ENCODE measurements at regions not wholly inside any gene's neighbourhood (a gene's known extent, or its start where the extent isn't known, plus 50 kb on each side); places are given as distances from the start of the nearest gene placed in this dataset.

DNA sequence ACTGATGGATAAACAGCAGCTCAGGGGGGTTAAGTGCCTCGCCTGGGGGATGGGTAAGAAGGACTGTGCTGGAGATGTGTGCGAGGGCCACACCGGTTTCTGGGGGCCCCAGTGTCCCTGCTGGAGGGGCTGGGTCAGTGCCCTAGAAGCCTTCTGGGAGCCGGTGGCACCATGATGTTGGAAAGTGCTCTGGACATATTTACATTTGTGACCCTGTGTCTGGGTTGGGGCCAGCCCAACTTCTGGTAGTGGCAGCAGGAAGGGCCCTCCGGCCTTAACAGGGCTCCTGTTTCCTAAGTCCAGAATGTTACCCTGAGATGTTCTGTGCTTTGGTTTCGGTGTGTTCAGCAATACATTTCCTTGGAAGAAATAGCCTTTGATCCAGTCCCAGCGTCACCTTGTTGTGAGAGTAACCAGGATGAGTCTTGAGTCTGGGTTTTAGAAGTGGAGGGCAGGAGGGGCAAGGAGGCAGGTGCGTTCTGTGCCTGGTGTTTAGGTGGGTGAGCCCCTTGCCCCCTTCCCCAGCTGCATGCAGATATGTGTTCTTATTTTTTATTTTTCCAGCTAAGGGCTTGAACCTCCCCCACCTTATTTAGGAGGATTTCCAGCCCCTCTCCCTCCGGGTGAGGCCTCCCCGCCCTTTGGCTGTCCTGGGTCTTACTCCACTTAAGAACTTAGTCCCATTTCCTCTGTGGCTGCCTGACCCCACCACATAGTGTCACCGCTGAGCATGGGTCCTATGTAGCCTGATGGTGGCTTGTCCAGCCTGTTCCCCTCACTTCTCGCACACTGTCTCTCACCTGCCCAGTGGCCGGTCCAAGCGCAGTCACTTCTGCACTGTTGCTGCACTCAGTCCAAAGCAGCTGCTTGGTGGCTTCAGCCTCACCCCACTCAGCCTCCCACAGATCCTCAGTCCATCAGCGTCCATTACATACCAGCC, 132.7 kb upstream of the HS6ST1 start:
- Histone ChIP-seq H3K79me2 (ENCODE audit: insufficient read depth, low read length) (no peaks in the 10 kb centered on the region), H3F3A (ENCODE audit: insufficient read depth) (no peaks in the 10 kb centered on the region), H3K27me3 (ENCODE audit: low read length) (no peaks in the 10 kb centered on the region), H4K20me1 (ENCODE audit: low read depth, low read length) (no peaks in the 10 kb centered on the region), H3K9me3 (ENCODE audit: insufficient read depth, low read length) (no peaks in the 10 kb centered on the region), H3K36me3 (ENCODE audit: low read length) (no peaks in the 10 kb centered on the region), H3K27ac (ENCODE audit: low read depth, low read length) (no peak overlapping the region), H3K9ac (ENCODE audit: low read length) (no peak overlapping the region), H3K4me2 (ENCODE audit: low read depth, low read length, poor library complexity, severe bottlenecking) (no peak overlapping the region), H2AFZ (ENCODE audit: low read depth, low read length, severe bottlenecking) (no peak overlapping the region), H3K4me3 (ENCODE audit: insufficient read depth, low read length, poor library complexity, severe bottlenecking) (no peak overlapping the region), H3K9me2 (replicated peaks; ENCODE audit: insufficient read depth, low read length) (no peaks in the 10 kb centered on the region)
- no peak for TF ChIP-seq EZH2phosphoT487 (conservative IDR thresholded peaks at IDR 0.05; ENCODE audit: low read length)
- TF ChIP-seq, protein P1, sequence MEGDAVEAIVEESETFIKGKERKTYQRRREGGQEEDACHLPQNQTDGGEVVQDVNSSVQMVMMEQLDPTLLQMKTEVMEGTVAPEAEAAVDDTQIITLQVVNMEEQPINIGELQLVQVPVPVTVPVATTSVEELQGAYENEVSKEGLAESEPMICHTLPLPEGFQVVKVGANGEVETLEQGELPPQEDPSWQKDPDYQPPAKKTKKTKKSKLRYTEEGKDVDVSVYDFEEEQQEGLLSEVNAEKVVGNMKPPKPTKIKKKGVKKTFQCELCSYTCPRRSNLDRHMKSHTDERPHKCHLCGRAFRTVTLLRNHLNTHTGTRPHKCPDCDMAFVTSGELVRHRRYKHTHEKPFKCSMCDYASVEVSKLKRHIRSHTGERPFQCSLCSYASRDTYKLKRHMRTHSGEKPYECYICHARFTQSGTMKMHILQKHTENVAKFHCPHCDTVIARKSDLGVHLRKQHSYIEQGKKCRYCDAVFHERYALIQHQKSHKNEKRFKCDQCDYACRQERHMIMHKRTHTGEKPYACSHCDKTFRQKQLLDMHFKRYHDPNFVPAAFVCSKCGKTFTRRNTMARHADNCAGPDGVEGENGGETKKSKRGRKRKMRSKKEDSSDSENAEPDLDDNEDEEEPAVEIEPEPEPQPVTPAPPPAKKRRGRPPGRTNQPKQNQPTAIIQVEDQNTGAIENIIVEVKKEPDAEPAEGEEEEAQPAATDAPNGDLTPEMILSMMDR (IDR thresholded peaks at IDR 0.05; ENCODE audit: insufficient read depth, low read length, poor library complexity, severe bottlenecking): no peak

DNA sequence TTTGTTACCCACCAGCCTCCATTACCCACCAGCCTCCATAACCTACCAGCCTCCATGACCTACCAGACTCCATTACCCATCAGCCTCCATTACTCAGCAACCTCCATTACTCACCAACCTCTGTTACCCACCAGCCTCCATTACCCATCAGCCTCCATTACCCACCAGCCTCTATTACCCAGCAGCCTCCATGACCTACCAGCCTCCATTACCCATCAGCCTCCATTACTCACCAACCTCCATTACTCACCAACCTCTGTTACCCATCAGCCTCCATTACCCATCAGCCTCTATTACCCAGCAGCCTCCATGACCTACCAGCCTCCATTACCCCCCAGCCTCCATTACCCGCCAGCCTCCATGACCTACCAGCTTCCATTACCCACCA, 133.3 kb upstream of the HS6ST1 start:
- TF ChIP-seq, protein P1 (IDR thresholded peaks at IDR 0.05; ENCODE audit: insufficient read depth, low read length, poor library complexity, severe bottlenecking): no peak
- no peak for TF ChIP-seq EZH2phosphoT487 (conservative IDR thresholded peaks at IDR 0.05; ENCODE audit: low read length)
- Histone ChIP-seq H3K79me2 (ENCODE audit: insufficient read depth, low read length) (no peaks in the 10 kb centered on the region), H3K9me3 (ENCODE audit: insufficient read depth, low read length) (no peaks in the 10 kb centered on the region), H2AFZ (ENCODE audit: low read depth, low read length, severe bottlenecking) (no peak overlapping the region), H3F3A (ENCODE audit: insufficient read depth) (no peaks in the 10 kb centered on the region), H3K4me2 (ENCODE audit: low read depth, low read length, poor library complexity, severe bottlenecking) (no peak overlapping the region), H3K9ac (ENCODE audit: low read length) (no peak overlapping the region), H3K36me3 (ENCODE audit: low read length) (no peaks in the 10 kb centered on the region), H3K9me2 (replicated peaks; ENCODE audit: insufficient read depth, low read length) (no peaks in the 10 kb centered on the region), H3K27me3 (ENCODE audit: low read length) (no peaks in the 10 kb centered on the region), H3K4me3 (ENCODE audit: insufficient read depth, low read length, poor library complexity, severe bottlenecking) (no peak overlapping the region), H3K27ac (ENCODE audit: low read depth, low read length) (no peak overlapping the region), H4K20me1 (ENCODE audit: low read depth, low read length) (no peaks in the 10 kb centered on the region)

DNA sequence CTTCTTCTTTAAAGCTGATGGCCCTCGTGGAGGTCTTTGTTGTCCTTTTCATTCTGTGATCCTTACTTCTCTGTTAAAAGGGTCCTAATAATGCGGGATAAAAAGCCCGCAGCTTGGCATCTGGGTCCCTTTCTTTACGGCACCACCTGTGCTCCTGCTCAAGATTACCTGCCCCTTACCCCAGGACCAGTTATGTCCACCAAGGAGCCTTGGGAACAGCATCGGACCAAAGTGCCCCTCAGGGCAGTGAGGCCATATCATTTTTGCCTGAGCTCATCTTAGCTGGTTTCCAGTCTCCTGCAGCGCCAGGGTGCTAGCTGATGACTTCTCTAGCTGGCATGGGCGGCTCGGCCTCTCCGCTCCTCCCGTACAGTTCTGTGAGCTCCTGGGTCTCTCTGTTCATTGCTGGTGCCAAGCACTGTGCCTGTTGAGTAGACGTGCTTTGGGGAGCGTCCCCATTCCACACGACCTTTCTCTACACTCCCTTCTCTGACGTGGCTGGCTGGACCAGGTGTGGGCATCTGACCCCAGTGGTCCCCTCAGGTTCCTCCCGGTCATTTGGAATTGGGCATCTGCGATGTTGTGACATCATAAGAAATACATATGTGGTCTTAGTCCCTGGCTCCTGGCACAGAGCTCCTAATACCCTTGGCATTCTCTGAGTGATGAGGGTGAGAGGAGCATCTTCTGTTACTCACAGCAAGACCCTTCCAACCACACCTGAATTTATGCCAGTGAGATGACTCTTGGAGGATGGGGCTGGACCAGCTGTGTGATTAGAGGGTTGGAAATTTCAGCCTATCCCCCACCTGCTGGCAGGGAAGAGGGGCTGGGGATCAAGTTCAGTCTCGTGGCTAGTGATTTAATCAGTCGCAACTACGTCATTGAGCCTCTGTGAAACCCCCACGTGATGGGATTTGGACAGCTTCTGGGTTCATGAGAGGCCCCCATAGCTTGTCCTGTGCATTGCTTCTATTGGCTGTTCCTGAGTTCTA, 134.2 kb upstream of the HS6ST1 start:
- Histone ChIP-seq H2AFZ (ENCODE audit: low read depth, low read length, severe bottlenecking) (no peak overlapping the region), H3K4me2 (ENCODE audit: low read depth, low read length, poor library complexity, severe bottlenecking) (no peak overlapping the region), H4K20me1 (ENCODE audit: low read depth, low read length) (no peaks in the 10 kb centered on the region), H3K9ac (ENCODE audit: low read length) (no peak overlapping the region), H3K9me3 (ENCODE audit: insufficient read depth, low read length) (no peaks in the 10 kb centered on the region), H3K27me3 (ENCODE audit: low read length) (no peaks in the 10 kb centered on the region), H3K36me3 (ENCODE audit: low read length) (no peaks in the 10 kb centered on the region), H3F3A (ENCODE audit: insufficient read depth) (no peaks in the 10 kb centered on the region), H3K27ac (ENCODE audit: low read depth, low read length) (no peak overlapping the region), H3K79me2 (ENCODE audit: insufficient read depth, low read length) (no peaks in the 10 kb centered on the region), H3K9me2 (replicated peaks; ENCODE audit: insufficient read depth, low read length) (no peaks in the 10 kb centered on the region), H3K4me3 (ENCODE audit: insufficient read depth, low read length, poor library complexity, severe bottlenecking) (no peak overlapping the region)
- TF ChIP-seq, protein P1 (IDR thresholded peaks at IDR 0.05; ENCODE audit: insufficient read depth, low read length, poor library complexity, severe bottlenecking): no peak
- TF ChIP-seq EZH2phosphoT487 (conservative IDR thresholded peaks at IDR 0.05; ENCODE audit: low read length): no peak
